ENCODE measurements at regions not wholly inside any gene's neighbourhood (a gene's known extent, or its start where the extent isn't known, plus 50 kb on each side); places are given as distances from the start of the nearest gene placed in this dataset.

GRCh38 chr6:146865756-146866379 lies 267.1 kb downstream of the ADGB start:
- no peak for DNase-seq

- DNase-seq = no peak
Observed at GRCh38 chr6:146866731-146867414, 268.1 kb downstream of the ADGB start.

DNA sequence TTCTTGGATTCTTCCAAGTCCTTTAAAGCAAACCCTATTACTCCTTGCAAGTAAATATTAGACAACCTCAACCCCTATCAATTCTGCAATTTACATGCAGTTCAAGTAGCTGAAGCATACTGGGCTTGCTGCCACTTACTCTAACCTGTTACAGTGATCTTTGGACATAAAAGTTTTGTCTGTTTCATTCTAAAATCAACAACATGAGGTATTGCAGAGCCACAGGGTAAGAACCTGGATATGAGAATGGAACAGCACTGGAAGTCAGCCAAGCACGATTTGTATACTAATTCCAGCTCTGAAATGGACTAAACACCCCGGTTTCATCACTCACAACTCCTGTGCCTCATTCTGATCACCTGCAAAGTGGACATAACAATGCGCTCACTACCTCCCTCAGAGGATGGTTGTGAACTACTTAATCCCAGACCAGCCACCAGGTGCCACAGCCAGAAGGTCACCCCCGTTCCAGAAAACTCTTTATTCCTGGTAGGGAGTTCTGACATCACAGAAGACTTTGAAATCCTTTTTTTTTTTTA lies 270.0 kb downstream of the ADGB start:
- DNase-seq = no peak

- DNase-seq = no peak
Observed at GRCh38 chr6:146870760-146871159, 272.0 kb downstream of the ADGB start.

GRCh38 chr6:146871611-146872425 lies 273.0 kb downstream of the ADGB start:
- DNase-seq = no peak

DNA sequence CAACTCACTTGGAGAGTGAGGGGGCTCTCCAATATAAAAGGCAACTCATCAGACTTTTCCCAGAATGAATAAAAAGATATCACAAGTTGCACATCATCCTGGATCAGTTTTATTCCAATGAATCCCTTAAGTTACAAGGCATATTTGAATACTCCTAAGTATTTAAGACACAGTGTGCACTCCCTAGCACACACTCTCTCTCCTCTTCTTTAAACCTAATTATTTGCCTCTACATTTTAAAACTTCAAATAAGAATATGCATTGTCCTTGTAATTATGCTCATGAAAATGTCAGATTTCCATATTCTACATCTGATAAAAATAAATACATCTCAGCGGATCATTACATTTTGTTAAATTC lies 273.6 kb downstream of the ADGB start:
- DNase-seq = no peak

- DNase-seq = no peak
Observed at GRCh38 chr6:146874278-146875018, 275.7 kb downstream of the ADGB start.

GRCh38 chr6:146875927-146876270 lies 277.1 kb downstream of the ADGB start:
- DNase-seq = no peak

- DNase-seq = no peak
Observed at GRCh38 chr6:146876271-146877151, 277.7 kb downstream of the ADGB start.

- DNase-seq = no peak
Observed at GRCh38 chr6:146878168-146878951, 279.6 kb downstream of the ADGB start.

DNA sequence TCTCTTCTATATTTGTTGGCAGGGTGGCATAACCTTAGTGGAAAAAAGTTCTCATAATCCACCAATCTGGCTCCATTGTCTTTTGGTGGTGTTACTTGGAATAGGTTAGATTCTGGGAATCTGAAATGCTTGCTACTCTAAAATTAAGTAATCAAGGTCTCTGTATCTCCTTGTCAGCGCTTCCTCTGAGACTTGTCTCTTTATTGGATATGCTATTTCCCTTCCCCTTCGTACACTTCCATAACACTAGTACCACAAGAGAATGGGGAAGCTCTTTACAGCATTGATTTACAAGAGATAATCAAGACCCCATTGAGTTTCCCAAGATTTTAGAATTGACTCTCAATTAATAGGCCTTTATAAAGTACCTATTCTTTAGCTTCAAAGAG lies 280.2 kb downstream of the ADGB start:
- DNase-seq = no peak

DNA sequence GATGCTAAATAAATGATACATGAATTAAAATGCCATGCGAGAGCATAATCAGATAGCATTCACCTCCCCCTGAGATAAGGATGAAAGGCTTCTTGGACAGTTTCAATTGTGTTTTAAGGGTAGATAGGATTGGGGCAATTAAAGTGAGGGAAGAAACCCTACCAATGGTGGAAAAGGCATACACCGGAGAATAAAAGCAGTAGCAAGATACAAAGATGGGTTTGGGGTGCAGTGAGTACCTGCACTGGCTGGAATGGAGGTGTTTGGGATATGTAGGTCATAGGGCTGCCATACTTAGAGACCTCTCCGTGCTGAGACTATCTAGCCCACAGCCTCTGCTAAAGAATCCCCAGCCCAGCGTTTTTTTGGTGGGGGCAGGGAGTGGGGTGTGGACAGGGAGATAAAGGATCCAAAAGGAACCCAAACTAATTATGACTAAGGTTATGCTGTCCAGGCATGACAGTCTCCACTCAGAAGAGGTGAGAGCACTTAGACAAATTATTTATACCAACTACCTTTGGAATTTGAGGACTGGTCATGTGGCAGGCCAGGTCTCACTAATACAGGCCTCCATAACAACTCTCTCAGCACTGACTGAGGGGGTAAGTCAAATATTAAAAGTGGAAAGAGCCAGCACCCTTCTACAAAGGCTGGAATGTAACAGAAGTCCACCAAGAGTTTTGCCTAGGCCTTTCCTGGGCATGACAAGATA lies 280.8 kb downstream of the ADGB start:
- no peak for DNase-seq

GRCh38 chr6:146881228-146882181 lies 282.7 kb downstream of the ADGB start:
- DNase-seq = no peak

DNA sequence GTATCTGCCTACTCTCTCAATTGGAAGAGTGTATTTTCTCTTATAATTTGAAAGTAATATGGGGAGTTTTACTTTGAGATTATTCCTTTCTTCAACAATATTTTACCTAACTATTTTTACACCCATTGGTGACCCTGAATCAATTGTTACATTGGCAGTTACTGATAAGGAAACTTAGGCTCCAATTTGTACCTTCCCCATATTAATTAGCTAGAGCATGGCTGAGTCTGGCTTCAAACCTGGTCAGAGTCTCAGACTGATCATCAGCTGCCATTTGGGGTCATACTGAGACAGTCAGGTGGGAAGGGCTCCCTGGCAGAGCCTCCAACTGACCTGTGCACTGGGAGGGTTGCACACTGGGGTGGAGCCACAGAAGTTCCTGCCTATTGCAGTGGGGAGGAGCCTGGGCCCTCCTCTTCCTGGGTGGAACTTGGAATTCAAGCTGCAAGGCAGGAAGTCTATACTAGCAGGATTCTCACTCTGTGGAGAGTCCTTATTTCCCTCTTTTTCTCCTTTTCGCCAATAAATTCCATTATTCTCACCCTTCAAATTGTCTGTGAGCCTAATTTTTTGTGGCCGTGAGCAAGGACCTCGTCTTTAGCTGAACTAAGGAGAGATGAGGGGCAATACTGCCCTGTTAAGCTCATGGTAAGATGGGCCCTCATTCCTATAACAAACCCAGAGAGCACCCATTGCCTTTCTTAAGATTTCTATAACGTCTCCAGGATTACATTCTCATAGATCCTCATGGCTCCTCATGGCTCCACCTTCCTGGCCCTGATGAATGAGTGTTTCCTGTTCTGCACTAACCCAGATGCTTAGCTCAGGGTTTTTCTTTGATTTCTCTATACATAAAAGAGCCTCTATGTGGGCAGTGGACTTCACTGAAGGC lies 285.1 kb downstream of the ADGB start:
- DNase-seq = no peak

GRCh38 chr6:146884728-146885127 lies 286.0 kb downstream of the ADGB start:
- no peak for DNase-seq

- no peak for DNase-seq
Observed at GRCh38 chr6:146885708-146886457, 287.1 kb downstream of the ADGB start.

DNA sequence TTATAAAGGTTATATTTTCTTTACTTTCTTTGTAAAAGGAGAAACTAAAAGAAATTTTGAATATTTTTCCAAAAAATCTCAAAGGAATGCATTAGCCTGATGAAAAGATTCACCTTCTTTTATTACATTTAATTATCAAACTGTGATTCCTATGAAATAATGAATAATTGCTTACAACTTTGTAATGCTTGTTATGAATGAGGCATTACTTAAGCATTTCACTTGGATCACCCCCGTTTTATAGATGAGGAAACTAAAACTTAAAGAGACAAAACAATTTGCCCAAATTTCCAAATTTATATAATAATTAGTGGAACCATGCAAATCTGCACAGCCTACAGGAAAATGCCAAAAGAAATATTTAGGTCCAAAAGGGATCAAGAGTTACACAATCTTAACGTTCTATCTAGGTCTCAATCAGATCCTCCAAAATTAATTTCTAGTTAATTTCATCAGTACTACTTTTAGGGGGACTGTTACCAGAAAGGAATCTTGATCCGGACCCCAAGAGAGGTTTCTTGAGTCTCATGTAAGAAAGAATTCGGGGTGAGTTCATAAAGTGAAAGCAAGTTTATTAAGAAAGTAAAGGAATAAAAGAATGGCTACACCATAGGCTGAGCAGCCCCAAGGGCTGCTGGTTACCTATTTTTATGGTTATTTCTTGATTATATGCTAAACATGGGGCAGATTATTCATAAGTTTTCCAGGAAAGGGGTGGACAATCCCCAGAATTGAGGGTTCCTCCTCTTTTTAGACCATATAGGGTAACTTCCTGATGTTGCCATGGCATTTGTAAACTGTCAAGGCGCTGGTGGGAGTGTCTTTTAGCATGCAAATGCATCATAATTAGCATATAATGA lies 288.0 kb downstream of the ADGB start:
- no peak for DNase-seq
